ENCODE measurements at regions not wholly inside any gene's neighbourhood (a gene's known extent, or its start where the extent isn't known, plus 50 kb on each side); places are given as distances from the start of the nearest gene placed in this dataset.

DNA sequence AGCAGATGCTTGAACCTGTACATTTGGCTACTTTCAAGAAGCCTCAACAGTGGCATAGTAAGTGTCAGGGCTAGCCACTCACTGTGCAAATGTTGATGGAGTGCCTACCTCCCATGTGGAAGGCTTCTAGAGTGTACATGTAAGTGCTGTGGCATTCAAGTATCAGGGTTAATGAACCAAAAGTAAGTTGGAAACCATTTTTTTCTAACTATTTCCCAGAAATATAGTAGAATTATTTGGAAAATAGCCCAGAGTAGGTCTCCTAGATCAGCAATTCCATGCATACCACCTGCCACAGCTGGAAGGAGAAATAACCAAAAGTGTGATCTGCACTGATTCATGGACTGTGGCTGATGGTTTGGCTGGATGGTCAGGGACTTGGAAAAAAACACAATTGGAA lies 53.3 kb downstream of the FOXD1 start:
- no peak for DNase-seq
- TF ChIP-seq POLR2A (IDR thresholded peaks at IDR 0.05; ENCODE audit: low read length) = no peak
- TF ChIP-seq GATA1 (IDR thresholded peaks at IDR 0.05; ENCODE audit: low read depth, low read length) = no peak

DNA sequence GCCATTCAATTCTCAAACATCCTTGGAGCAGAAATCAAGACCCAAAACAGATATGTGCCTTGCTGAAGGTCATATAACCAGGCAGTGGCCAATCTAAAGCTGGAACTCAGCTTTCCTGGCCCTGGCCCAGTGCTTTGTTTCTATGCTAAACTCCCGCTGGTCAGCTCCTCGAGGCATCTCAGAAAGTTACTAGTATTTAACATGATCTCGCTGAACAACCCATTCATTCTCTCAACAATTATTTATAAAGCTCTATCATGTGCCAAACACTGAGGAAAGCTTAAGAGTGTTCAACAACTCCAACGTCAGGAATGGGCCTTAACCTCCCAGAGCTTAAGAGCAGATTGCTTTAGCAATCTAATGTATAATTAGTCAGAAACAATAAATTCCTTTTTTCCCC lies 54.0 kb downstream of the FOXD1 start:
- TF ChIP-seq POLR2A (IDR thresholded peaks at IDR 0.05; ENCODE audit: low read length) (no peak), GATA1 (IDR thresholded peaks at IDR 0.05; ENCODE audit: low read depth, low read length) (no peak)

DNA sequence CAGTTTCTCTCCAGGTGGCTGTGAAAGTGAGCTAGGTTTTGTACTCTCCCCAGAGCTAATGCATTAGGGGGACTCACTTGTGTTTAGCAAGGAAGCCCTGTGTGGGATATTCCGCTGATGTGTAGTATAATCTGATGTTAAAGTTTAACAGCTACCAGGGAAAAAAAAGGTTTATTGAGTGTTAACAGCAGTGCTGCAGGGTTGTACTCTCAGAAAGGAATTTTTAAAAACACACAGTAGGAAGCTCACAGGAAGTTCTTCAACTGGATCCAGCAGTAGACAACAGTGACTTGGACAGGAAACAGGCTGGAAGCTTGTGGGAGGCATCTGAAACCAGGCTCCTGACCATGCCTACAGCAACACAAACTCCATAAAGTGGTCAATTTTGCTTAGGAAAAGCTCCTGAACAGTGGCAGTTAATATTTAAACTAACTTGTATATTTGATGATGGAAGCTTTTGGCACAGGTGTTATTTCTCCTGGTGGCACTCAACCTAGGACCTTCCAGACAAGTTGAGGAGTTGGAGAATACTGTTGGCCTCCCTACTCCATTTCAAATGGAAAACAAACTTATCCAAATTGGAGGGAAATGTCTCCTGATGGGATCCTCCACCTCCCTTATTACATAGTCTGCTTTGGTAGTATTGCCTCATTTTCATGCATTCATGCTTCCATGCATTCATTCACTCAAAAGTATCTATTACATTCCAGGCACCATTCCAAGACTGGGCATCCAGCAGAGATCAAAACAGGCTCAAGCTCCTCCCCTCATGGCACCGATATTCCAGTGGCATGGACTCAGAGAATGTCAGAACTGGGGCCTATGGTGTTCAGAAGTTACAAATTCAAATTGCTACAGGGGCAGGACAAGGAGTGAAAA lies 54.7 kb downstream of the FOXD1 start:
- no peak for DNase-seq
- TF ChIP-seq GATA1 (IDR thresholded peaks at IDR 0.05; ENCODE audit: low read depth, low read length) (no peak), POLR2A (IDR thresholded peaks at IDR 0.05; ENCODE audit: low read length) (no peak)

More for the DNA sequence above, 54.0 kb downstream of the FOXD1 start:
- DNase-seq = no peak

DNA sequence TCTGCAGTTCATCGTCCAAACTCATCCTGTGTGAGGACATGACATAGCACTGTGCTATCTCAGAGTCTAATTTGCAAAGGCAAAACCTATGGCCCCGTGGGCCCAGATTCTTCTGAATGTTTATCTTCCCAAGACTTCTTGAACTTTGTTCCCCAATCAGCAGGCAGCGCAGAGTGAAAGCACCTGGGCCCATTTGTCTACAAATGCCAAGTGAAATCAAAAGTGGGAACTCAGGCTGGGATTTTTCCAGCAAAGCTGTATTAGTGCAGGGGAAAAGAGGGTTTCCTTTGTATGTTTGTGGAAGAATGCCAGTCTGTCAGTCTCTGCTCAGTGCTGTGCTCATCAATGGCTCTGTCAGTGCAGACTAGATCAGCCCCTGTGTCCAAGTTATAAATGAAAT lies 55.8 kb downstream of the FOXD1 start:
- TF ChIP-seq POLR2A (IDR thresholded peaks at IDR 0.05; ENCODE audit: low read length) = no peak
- no peak for TF ChIP-seq GATA1 (IDR thresholded peaks at IDR 0.05; ENCODE audit: low read depth, low read length)
- DNase-seq = no peak

DNA sequence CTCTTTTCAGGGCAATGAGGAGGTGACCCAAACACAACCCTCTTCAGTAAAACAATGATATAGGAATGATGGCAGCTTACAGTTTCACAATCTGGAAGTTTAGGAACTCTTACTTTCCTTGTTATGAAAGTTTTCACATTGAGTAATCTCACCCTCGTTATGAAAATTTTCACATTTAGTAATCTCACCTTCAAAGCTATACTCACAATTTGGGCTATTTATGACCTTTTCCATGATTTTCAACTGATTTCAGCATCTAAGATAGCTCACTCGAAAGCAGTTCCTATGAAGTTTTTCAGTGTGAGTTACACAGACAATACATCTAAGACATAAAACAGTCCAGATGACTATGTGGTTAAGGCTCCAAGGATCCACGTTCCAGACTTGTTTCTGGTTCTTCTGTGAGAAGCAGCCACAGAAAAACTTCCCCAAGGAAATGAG lies 57.1 kb downstream of the FOXD1 start:
- no peak for TF ChIP-seq POLR2A (IDR thresholded peaks at IDR 0.05; ENCODE audit: low read length)
- TF ChIP-seq GATA1 (IDR thresholded peaks at IDR 0.05; ENCODE audit: low read depth, low read length) = no peak
- DNase-seq = no peak

DNA sequence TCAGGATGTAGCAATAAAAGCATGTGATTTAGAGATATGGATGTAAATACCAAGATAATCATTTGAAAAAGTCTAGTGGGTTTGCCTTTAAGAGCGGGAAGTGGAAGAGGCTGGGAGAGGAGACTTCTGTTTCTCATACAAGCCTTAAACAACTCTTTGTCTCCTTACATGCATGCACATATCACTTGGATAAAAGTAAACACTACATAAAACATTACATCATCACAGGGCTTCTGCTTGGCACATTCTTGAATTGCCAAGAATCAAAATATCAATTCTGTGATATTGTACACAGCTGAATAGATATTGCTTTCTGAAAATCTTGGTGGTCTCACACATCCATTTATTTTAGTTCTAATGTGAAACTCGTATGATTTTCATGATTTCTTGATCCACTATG lies 57.6 kb downstream of the FOXD1 start:
- no peak for DNase-seq
- TF ChIP-seq POLR2A (IDR thresholded peaks at IDR 0.05; ENCODE audit: low read length) (no peak), GATA1 (IDR thresholded peaks at IDR 0.05; ENCODE audit: low read depth, low read length) (no peak)

DNA sequence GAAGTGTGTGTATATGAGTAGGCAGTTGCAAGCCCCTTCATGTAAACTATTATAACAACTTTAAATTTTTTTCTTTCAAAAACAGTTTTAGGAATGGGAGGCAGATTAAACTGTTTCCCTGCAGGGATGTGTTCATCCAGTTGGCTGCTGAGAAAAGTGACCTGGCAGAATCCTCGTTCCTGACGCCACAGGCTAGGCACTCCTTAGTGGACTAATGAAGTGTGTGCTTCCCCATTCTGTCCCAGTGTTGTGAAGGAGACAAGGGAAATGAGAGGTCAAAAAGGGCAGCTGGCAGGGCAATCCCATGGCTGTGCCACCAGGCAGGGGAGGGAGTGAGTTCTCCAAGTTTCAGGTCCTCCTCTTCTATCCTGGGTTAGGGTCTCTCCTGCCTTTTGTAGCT lies 59.8 kb downstream of the FOXD1 start:
- TF ChIP-seq GATA1 (IDR thresholded peaks at IDR 0.05; ENCODE audit: low read depth, low read length) (no peak), POLR2A (IDR thresholded peaks at IDR 0.05; ENCODE audit: low read length) (no peak)

DNA sequence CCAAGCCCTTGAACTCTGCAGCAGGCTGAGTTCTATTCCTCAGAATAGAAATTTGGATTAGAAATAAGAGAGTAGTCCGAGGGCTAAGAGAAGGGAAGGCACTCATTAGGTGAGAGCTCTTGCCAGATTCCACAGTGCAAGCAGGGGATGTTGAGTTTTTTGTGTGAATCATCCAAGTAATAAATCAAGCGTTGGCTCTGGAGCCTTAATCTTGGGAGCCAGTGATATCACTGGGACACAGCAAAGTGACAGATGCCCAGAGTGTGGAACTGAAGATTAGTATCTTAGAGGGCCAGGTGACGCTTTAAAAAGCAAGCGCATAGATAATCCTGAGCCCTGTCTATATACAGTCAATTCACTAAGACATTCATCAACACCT lies 60.3 kb downstream of the FOXD1 start:
- DNase-seq = no peak
- TF ChIP-seq GATA1 (IDR thresholded peaks at IDR 0.05; ENCODE audit: low read depth, low read length) (no peak), POLR2A (IDR thresholded peaks at IDR 0.05; ENCODE audit: low read length) (no peak)

More for the DNA sequence above, 59.8 kb downstream of the FOXD1 start:
- DNase-seq = no peak

DNA sequence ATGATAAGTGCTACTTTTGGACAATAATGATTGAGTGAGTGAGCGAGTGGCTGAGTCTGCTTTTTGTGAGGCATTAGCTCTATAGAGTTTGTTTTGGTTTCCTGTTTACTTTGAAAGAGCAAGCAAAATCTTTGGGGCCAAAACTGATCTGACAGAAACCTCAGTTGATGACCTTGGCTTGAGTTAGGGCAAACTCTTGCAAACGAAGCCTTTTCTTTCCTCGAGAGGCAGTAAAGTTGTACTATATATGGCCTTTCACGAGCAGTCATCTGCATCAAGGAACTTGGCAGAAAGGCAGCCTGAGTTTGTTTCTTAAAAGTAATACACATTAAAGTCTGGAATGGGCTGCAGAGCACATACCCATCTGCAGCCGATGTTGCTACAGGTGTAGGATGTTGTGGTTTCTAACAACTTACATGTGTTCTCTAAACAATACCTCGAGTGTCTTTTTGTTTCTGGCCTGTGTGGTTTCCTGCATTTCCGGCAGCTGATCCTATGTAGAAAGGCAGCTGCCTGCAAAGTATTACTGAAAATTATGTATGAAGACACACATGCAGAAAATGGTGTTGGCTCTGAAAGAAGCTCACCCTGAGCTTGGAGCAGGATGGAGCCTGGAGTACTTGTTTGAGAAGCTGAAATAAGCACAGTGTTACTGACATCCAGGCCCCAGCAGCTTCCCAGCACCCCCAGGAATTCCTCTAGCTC lies 60.8 kb downstream of the FOXD1 start:
- TF ChIP-seq GATA1 (IDR thresholded peaks at IDR 0.05; ENCODE audit: low read depth, low read length) (no peak), POLR2A (IDR thresholded peaks at IDR 0.05; ENCODE audit: low read length) (no peak)
- DNase-seq = no peak

DNA sequence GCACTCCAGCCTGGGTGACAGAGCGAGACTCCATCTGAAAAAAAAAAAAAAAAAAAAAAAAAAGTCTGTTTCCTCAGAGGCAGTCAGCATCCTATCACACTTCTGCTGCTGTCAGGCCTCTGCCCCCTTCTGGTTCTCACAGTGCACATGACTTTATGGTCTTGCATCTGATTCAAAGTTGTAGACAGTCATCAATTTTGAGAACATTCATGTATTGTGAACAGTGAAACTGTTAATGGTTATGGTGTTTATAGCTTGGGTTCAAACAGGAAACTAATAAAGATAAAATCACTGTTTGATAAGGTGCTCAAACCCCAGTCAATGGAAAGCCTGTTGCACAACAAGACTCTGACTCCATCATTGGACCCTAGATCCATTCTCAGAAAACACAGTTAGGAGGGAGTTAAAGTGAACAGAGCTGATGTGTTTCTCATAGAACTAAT lies 61.4 kb downstream of the FOXD1 start:
- TF ChIP-seq GATA1 (IDR thresholded peaks at IDR 0.05; ENCODE audit: low read depth, low read length) = no peak
- no peak for TF ChIP-seq POLR2A (IDR thresholded peaks at IDR 0.05; ENCODE audit: low read length)
- DNase-seq = no peak

DNA sequence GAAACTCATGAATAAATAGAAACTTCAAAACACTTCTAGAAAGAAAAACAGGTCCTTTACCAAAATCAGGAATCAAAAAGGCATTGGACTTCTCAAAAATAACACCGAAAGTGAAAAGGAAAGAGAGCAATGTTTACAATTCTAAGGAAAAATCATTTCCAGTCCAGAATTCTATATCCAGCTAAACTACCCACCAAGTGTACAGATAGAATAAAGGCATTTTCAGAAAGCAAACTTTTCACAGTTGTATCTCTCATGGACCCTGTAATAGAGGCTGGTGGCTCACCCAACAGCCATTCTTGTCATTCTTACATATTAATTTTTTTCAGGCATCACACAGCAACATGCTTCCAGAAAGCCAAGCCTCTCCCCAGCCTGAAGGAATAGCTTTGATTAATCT lies 63.7 kb downstream of the FOXD1 start:
- DNase-seq = no peak
- TF ChIP-seq POLR2A (IDR thresholded peaks at IDR 0.05; ENCODE audit: low read length) (no peak), GATA1 (IDR thresholded peaks at IDR 0.05; ENCODE audit: low read depth, low read length) (no peak)

DNA sequence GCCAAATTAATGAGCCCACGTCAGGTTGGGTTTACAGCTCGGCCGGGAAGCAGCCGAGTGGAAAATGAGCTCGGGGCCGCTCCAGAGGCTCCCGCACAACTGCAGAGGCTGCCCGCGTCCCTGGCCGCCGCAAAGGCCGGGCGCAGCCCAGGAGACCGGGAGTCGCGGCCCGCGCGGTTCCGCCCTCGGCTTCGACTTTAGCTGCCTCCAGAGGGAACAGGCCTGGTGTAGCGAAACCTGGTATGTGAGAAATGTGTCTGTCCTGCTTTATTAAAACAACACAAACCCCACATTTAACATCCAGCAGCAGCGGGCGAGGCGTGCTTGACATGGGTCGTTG lies 66.2 kb downstream of the FOXD1 start:
- no peak for DNase-seq
- TF ChIP-seq GATA1 (IDR thresholded peaks at IDR 0.05; ENCODE audit: low read depth, low read length) = no peak
- no peak for TF ChIP-seq POLR2A (IDR thresholded peaks at IDR 0.05; ENCODE audit: low read length)

DNA sequence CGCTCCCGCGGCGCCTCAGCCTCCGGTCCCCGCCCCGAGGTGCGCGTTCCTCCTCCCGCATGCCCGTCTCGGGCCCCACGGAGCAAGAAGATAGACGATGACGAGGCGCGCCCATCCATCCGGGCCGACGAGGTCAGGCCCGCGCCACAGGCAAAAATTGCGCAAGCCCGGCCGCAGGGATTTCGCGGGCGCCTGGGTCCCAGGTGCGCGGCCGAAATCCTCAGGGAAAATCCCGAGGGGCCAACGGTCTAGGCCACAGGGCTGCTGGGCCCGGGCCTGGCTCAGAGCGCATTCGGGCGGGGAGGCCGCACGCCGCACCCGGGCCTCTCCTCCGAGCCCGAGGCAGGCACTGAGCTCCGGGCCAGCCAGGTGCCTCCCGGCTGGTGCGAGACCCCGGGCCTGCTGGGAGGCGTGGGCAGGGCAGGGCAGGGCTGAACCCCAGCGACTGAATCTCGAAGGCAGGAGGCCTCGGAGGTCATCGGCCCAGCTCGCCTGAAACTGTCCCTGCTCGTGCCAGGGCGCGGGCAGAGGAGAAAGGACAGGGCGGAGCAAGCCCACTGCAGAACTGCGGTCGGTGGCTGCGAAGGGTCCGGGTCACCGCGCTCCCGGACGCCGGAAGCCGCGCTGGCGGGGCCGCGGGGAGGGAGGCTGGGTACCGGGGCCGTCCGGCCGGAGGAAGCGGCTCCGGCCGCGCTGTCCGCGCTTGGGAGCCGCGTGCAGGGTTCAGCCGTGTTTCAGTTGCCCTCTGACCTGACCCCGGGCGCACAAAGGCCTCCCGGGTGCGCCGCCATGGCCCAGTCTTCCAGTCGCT lies 66.8 kb downstream of the FOXD1 start:
- DNase-seq = no peak
- TF ChIP-seq POLR2A (IDR thresholded peaks at IDR 0.05; ENCODE audit: low read length) = no peak
- no peak for TF ChIP-seq GATA1 (IDR thresholded peaks at IDR 0.05; ENCODE audit: low read depth, low read length)

All from erythroblast (primary cell).